Pancreas (tissue), 10 donors: ENCODE measurements at regions not wholly inside any gene's neighbourhood (a gene's known extent, or its start where the extent isn't known, plus 50 kb on each side); places are given as distances from the start of the nearest gene placed in this dataset.
A peak's percentile ranks its signal among the peaks of the same experiment; 100 is the strongest.

Source experiments
- ATAC-seq, 4 donors: fragments of 200-7000 bp; cut with Tn5 transposase; one replicate each; pipeline versions ENCODE4 v1.8.0 to v1.9.1; 2020; ENCODE audit warnings: mild to moderate bottlenecking in 4 of 4, moderate library complexity in 4 of 4
- DNase-seq, 6 donors: peaks; one replicate each; pipeline ENCODE4 v3.0.0-alpha.2; 2020
- FAIRE-seq: peaks from 2 replicates; lab custom pipeline; 2012; peaks lifted over from hg19 to GRCh38; lab: Jason Lieb, UNC
- H3K27ac ChIP-seq, 4 donors: fragments of 200-600 bp; sonication (generic); 1 replicate in 3 of 4; 2 replicates in 1 of 4; pipeline versions ENCODE4 v1.5.0 to v1.8.0; 2020
- H3K27me3 ChIP-seq, 4 donors: fragments of 200-600 bp; one replicate each; pipeline ENCODE4 v1.8.0; 2021
- H3K36me3 ChIP-seq, 3 donors: fragments of 200-600 bp; sonication (generic) in 1 of 3; one replicate each; pipeline versions ENCODE4 v1.5.0 to v1.8.0; 2020 to 2021
- H3K4me1 ChIP-seq, 3 donors: fragments of 200-600 bp; one replicate each; pipeline ENCODE4 v1.8.0; 2021
- H3K4me3 ChIP-seq, 4 donors: fragments of 200-600 bp; sonication (generic) in 2 of 4; one replicate each; pipeline versions ENCODE4 v1.5.0 to v1.8.0; 2020 to 2021
- H3K9me3 ChIP-seq, 4 donors: fragments of 200-600 bp; one replicate each; pipeline ENCODE4 v1.8.0; 2021
- CTCF ChIP-seq, 4 donors: fragments of 200-600 bp; sonication (generic) in 3 of 4; IDR thresholded peaks; one replicate each; pipeline versions ENCODE4 v1.5.0 to v1.8.0; 2021; ENCODE audit warnings: antibody characterized with exemption in 4 of 4
- WGBS, 2 donors: extraction: QIAGEN DNeasy Blood & Tissue Kit; methylation state at CpG; one replicate each; pipeline ENCODE4 v1.1.7; 2013; 5-methylcytosine and 5-hydroxymethylcytosine counted together
- intact Hi-C, 3 donors: fragments of 100-400 bp; cut with DNase I; formaldehyde crosslinking; loops; one replicate each; pipeline versions ENCODE4 v1.11.1 to v1.14.2; 2022
- donor health status: healthy with polysubstance abuse.
- donor health status: DM: no; HTN: no; CAD: no; lungs with moderate emphysema.
- donor health status: DM: no; HTN: no; CAD: no.
- donor health status: control.
- donor health status: control.
- donor health status: Bipolar disorder and iron deficiency.
- donor health status: DM: yes; HTN: yes; CAD: no.
- donor health status: DM: no; HTN: no; CAD: no.
- donor health status: DM: no; HTN: no; CAD: no.
- donor health status: DM: yes; HTN: yes; CAD: no.

- Histone ChIP-seq H3K4me3 (peak overlapping the region; percentile 3 to 38 (median 24)), H3K27me3 (peaks cover 0 to 4% (median 0%) of the 10 kb centered on the region in 4 donors), H3K4me1 (peaks cover 4 to 25% (median 11%) of the 10 kb centered on the region in 3 donors), H3K9me3 (no peaks in the 10 kb centered on the region), H3K27ac (peak overlapping the region in 3 of 4 donors; percentile 40 to 46 (median 46)), H3K36me3 (no peaks in the 10 kb centered on the region)
- 3 to 32% methylated on average over 25 of the region's 25 CpGs for WGBS, 2 donors
- DNase-seq (peak in 5 of 6 donors; percentile 7 to 59 (median 41)), ATAC-seq (peak; percentile 27 to 68 (median 52)), FAIRE-seq (no peak)
- intact Hi-C loops = no loop called here
- TF ChIP-seq CTCF (IDR thresholded peaks at IDR 0.05) = no peak
Observed at GRCh38 chrX:110944311-110944750, 148.7 kb upstream of the CHRDL1 start.

GRCh38 chrX:110941906-110942305, 146.3 kb upstream of the CHRDL1 start:
- TF ChIP-seq CTCF (IDR thresholded peaks at IDR 0.05) = no peak
- Histone ChIP-seq H3K9me3 (no peaks in the 10 kb centered on the region), H3K27me3 (peaks cover 0 to 4% (median 0%) of the 10 kb centered on the region in 4 donors), H3K4me3 (no peak overlapping the region), H3K36me3 (no peaks in the 10 kb centered on the region), H3K4me1 (peaks cover 14 to 25% (median 15%) of the 10 kb centered on the region in 3 donors), H3K27ac (peak overlapping the region in 1 of 4 donors; percentile 2)
- intact Hi-C loops = no loop called here
- DNase-seq = peak in 2 of 6 donors; percentile 12 to 30
- no peak for FAIRE-seq
- peak in 3 of 4 donors; percentile 41 to 70 (median 60) for ATAC-seq

GRCh38 chrX:110938977-110939732, 143.5 kb upstream of the CHRDL1 start:
- intact Hi-C loops = no loop called here
- ATAC-seq (peak; percentile 64 to 83 (median 76)), DNase-seq (peak in 5 of 6 donors; percentile 19 to 52 (median 31)), FAIRE-seq (no peak)
- H3K4me3 ChIP-seq = no peak overlapping the region
- H3K27ac ChIP-seq = peak overlapping the region in 2 of 4 donors; percentile 44 to 60
- peaks cover 14 to 25% (median 15%) of the 10 kb centered on the region in 3 donors for H3K4me1 ChIP-seq
- H3K9me3 ChIP-seq = peaks cover 0 to 3% (median 0%) of the 10 kb centered on the region in 4 donors
- H3K36me3 ChIP-seq = no peaks in the 10 kb centered on the region
- no peak for TF ChIP-seq CTCF (IDR thresholded peaks at IDR 0.05)
- peaks cover 0 to 12% (median 0%) of the 10 kb centered on the region in 4 donors for H3K27me3 ChIP-seq
- WGBS, 2 donors = 51 to 63% methylated on average over 3 of the region's 3 CpGs

GRCh38 chrX:110924871-110925270, 129.3 kb upstream of the CHRDL1 start:
- intact Hi-C loops = no loop called here
- H3K9me3 ChIP-seq = no peaks in the 10 kb centered on the region
- H3K4me3 ChIP-seq = no peak overlapping the region
- DNase-seq (no peak), FAIRE-seq (peak; percentile 60), ATAC-seq (no peak)
- no peaks in the 10 kb centered on the region for H3K36me3 ChIP-seq
- no peak overlapping the region for H3K27ac ChIP-seq
- TF ChIP-seq CTCF (IDR thresholded peaks at IDR 0.05) = no peak
- no peaks in the 10 kb centered on the region for H3K4me1 ChIP-seq
- peaks cover 0 to 9% (median 0%) of the 10 kb centered on the region in 4 donors for H3K27me3 ChIP-seq

- H3K9me3 ChIP-seq = no peaks in the 10 kb centered on the region
- no peak for FAIRE-seq
- H3K27me3 ChIP-seq = peaks cover 0 to 5% (median 0%) of the 10 kb centered on the region in 4 donors
- H3K27ac ChIP-seq = no peak overlapping the region
- intact Hi-C loops = no loop called here
- H3K4me1 ChIP-seq = no peaks in the 10 kb centered on the region
- ATAC-seq = no peak
- no peaks in the 10 kb centered on the region for H3K36me3 ChIP-seq
- DNase-seq = no peak
- TF ChIP-seq CTCF (IDR thresholded peaks at IDR 0.05) = no peak
- no peak overlapping the region for H3K4me3 ChIP-seq
- WGBS, 2 donors = 73 to 75% methylated on average over 3 of the region's 3 CpGs
Observed at GRCh38 chrX:110920991-110921390, 125.4 kb upstream of the CHRDL1 start.
